Hepatocyte (in vitro differentiated cells): ENCODE measurements at regions not wholly inside any gene's neighbourhood (a gene's known extent, or its start where the extent isn't known, plus 50 kb on each side); places are given as distances from the start of the nearest gene placed in this dataset.

Experiments
- EZH2 ChIP-seq: fragments of 200-600 bp; sonication (generic); IDR thresholded peaks from 2 replicates; pipeline ENCODE4 v1.6.1; 2016; ENCODE audit warnings: antibody characterized with exemption, mild to moderate bottlenecking, borderline replicate concordance
- TF ChIP-seq, protein P1 (sequence below): fragments of 200-600 bp; sonication (generic); IDR thresholded peaks from 2 replicates; pipeline ENCODE4 v1.5.1; 2016; ENCODE audit warnings: antibody characterized with exemption, mild to moderate bottlenecking; ENCODE audit not compliant: poor library complexity

DNA sequence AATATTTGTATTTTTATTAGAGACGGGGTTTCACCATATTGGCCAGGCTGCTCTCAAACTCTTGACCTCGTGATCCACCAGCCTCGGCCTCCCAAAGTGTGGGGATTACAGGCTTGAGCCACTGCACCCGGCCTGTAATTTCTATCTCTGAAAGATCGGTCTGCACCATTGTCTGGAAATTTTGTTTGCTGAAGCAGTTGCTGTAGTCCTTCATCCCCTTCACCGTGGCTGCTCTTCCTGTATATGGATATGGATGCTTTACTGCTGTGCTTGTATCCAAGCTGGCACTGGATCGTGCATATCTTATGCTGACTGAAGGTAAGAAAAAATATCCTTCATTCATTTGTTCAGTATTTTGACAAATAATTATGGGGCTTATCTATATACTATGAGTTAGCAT, 338.4 kb upstream of the GNPDA2 start:
- TF ChIP-seq, protein P1, sequence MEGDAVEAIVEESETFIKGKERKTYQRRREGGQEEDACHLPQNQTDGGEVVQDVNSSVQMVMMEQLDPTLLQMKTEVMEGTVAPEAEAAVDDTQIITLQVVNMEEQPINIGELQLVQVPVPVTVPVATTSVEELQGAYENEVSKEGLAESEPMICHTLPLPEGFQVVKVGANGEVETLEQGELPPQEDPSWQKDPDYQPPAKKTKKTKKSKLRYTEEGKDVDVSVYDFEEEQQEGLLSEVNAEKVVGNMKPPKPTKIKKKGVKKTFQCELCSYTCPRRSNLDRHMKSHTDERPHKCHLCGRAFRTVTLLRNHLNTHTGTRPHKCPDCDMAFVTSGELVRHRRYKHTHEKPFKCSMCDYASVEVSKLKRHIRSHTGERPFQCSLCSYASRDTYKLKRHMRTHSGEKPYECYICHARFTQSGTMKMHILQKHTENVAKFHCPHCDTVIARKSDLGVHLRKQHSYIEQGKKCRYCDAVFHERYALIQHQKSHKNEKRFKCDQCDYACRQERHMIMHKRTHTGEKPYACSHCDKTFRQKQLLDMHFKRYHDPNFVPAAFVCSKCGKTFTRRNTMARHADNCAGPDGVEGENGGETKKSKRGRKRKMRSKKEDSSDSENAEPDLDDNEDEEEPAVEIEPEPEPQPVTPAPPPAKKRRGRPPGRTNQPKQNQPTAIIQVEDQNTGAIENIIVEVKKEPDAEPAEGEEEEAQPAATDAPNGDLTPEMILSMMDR: no peak
- TF ChIP-seq EZH2: no peak
